ENCODE measurements at regions not wholly inside any gene's neighbourhood (a gene's known extent, or its start where the extent isn't known, plus 50 kb on each side); places are given as distances from the start of the nearest gene placed in this dataset.

DNA sequence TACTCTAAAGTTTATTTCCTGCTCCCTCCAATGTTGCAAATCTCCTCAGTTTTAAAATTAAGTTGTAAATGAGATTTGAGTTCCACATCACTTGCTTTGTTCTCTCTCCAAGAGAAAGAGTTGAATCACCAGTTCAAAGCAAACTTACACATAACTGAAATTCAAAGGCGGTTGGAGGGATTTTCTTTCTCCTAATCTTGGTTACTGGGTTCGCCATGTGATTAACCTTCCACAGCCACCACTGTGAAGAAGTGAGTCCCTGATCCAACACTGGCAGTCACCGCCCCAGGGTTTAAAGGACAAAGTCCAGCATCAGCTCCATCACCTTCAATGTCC lies 247.1 kb downstream of the MYCN start:
- intact Hi-C loops (cut with micrococcal nuclease), result no loop called here
- no peaks in the 10 kb centered on the region for H3K4me1 ChIP-seq
- no peaks in the 10 kb centered on the region for H3K36me3 ChIP-seq
- no peak overlapping the region for H3K27ac ChIP-seq (replicated peaks)
- H3K9me3 ChIP-seq (replicated peaks), result no peaks in the 10 kb centered on the region
- no peak overlapping the region for H3K4me3 ChIP-seq
- TF ChIP-seq, protein P1, sequence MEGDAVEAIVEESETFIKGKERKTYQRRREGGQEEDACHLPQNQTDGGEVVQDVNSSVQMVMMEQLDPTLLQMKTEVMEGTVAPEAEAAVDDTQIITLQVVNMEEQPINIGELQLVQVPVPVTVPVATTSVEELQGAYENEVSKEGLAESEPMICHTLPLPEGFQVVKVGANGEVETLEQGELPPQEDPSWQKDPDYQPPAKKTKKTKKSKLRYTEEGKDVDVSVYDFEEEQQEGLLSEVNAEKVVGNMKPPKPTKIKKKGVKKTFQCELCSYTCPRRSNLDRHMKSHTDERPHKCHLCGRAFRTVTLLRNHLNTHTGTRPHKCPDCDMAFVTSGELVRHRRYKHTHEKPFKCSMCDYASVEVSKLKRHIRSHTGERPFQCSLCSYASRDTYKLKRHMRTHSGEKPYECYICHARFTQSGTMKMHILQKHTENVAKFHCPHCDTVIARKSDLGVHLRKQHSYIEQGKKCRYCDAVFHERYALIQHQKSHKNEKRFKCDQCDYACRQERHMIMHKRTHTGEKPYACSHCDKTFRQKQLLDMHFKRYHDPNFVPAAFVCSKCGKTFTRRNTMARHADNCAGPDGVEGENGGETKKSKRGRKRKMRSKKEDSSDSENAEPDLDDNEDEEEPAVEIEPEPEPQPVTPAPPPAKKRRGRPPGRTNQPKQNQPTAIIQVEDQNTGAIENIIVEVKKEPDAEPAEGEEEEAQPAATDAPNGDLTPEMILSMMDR (IDR thresholded peaks at IDR 0.05; ENCODE audit: borderline replicate concordance), result no peak
- H3K27me3 ChIP-seq (ENCODE audit: low read depth), result peaks cover 10% of the 10 kb centered on the region
- DNase-seq, result no peak

DNA sequence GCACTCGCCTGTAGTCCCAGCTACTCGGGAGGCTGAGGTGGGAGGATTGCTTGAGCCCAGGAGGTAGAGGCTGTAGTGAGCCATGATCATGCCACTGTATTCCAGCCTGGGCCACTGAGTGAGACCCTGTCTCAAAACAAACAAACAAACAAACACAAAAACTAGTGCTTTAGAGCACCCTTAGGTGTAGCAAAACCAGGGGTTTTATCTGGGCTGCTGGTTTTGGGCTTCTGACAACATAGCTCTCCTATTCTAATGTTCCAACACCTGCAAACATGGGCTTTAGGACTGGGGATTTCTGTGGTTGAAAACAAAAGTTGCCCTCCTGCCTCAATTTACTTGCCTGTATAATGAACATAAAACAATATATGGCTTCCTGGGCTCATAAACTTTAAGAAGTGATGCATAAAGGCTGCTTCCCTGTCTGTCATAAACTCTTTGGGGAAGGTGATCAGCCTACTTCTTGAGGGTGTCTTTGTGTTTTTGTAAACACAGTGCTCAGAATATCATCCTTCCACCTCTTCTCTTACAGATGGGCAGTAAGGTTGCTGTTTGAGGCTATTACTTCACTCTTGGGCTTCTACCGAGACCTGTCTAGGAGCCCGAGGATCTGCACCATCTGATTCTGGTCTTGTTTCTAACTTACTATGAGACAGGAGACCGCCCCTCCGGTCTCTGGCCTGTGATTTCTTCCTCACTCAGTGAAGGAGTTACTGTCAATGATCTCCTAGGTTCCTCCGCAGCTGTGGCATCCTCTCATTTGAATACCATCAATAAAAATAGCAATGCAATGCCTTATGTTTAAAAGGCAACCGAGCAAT lies 246.5 kb downstream of the MYCN start:
- Histone ChIP-seq H3K27me3 (ENCODE audit: low read depth) (peaks cover 10% of the 10 kb centered on the region), H3K27ac (replicated peaks) (no peak overlapping the region), H3K4me3 (no peak overlapping the region), H3K4me1 (no peaks in the 10 kb centered on the region), H3K9me3 (replicated peaks) (no peaks in the 10 kb centered on the region), H3K36me3 (no peaks in the 10 kb centered on the region)
- no peak for DNase-seq
- TF ChIP-seq, protein P1 (IDR thresholded peaks at IDR 0.05; ENCODE audit: borderline replicate concordance), result no peak
- intact Hi-C loops (cut with micrococcal nuclease), result no loop called here

DNA sequence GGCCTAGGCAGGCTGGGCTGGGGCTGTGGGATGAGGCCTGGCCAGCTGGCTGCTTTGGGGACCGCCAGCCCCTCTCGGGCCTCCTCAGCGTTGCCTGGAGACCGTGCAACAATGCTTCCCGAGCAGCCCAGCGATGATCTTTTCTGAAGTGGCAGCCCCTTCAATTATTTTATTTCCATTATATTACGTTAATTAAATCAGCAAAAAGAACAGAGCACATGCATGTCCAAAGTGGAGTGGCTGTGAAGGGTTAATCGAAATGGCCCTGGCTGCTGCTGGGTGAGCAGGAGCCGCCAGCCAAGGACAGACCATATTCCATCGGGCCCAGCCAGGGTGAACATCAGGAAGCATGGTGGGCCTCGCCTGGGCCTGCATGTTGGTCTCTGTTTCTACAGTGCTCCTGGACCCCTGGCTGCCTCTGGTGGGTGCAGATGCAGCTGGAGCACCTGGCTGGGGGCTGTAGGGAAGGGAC lies 245.5 kb downstream of the MYCN start:
- H3K4me3 ChIP-seq, result no peak overlapping the region
- H3K27ac ChIP-seq (replicated peaks), result no peak overlapping the region
- peaks cover 10% of the 10 kb centered on the region for H3K27me3 ChIP-seq (ENCODE audit: low read depth)
- no peaks in the 10 kb centered on the region for H3K9me3 ChIP-seq (replicated peaks)
- intact Hi-C loops (cut with micrococcal nuclease), result no loop called here
- TF ChIP-seq, protein P1 (IDR thresholded peaks at IDR 0.05; ENCODE audit: borderline replicate concordance), result no peak
- DNase-seq, result no peak
- H3K4me1 ChIP-seq, result peaks cover 2% of the 10 kb centered on the region
- H3K36me3 ChIP-seq, result no peaks in the 10 kb centered on the region

DNA sequence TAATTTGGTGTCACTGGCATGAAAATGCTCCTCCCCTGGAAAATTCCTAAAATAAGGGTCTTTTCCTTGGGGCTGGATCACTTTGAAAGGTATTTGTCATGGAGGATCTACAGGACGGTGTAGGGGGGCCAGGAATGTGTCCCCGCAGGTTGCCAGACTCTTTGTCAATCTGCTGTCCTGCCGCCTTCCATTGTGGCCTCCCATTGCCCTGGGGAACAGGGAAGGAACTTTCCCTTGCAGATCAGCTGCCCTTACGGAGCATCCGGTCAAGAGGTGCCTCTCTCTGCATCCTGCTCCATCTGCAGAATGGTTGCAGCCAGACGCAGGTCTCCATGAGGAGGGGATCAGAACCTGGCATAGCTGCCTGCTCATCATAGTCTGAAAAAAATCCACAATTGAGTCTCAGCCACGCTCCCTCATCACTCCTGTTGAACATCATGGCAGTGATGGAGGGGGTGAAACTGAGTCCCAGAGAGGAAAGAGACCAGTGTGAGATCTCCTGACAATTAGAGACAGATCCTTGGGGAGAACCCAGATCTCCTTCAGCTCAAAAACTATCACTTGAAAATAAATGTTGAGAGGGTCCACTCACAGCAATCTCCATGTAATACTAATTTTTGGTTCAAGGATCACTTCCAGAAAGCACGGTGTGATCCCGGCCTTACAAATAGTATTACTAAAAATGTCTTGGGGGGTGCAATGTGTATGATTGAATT lies 244.8 kb downstream of the MYCN start:
- Histone ChIP-seq H3K27me3 (ENCODE audit: low read depth) (peaks cover 10% of the 10 kb centered on the region), H3K4me1 (peaks cover 10% of the 10 kb centered on the region), H3K9me3 (replicated peaks) (no peaks in the 10 kb centered on the region), H3K36me3 (no peaks in the 10 kb centered on the region), H3K4me3 (no peak overlapping the region), H3K27ac (replicated peaks) (no peak overlapping the region)
- intact Hi-C loops (cut with micrococcal nuclease), result no loop called here
- no peak for DNase-seq
- TF ChIP-seq, protein P1 (IDR thresholded peaks at IDR 0.05; ENCODE audit: borderline replicate concordance), result no peak

DNA sequence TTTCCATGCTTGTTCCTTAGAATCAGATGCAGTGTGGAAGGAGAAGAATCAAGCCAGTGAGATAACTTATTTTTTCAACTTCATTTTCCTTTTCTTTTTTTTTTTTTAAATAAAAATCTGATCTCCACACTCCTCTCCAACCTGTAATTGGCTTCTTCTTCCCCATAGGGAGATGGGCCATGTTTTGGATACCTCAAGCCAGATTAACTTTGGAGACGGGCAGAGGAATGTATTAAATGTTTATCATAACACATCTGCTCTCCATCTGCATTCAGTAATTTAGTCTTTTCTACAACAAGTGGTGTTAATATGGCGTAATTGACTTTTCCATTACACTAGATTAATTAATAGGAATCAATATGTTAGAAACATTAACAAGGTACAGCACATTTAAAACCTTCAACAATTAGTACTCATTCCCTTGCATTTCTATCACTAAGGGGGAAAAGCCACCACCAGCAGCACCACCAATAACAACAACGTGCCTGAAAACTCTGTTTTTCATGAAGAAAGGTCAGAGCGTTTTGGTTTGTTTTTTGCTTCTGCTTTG lies 244.1 kb downstream of the MYCN start:
- H3K27ac ChIP-seq (replicated peaks), result no peak overlapping the region
- H3K9me3 ChIP-seq (replicated peaks), result no peaks in the 10 kb centered on the region
- peaks cover 14% of the 10 kb centered on the region for H3K27me3 ChIP-seq (ENCODE audit: low read depth)
- no peak overlapping the region for H3K4me3 ChIP-seq
- no peak for DNase-seq
- H3K36me3 ChIP-seq, result no peaks in the 10 kb centered on the region
- TF ChIP-seq, protein P1 (IDR thresholded peaks at IDR 0.05; ENCODE audit: borderline replicate concordance), result no peak
- intact Hi-C loops (cut with micrococcal nuclease), result no loop called here
- peaks cover 16% of the 10 kb centered on the region for H3K4me1 ChIP-seq

Measured in left ventricle myocardium inferior (tissue), 1 donor.